ENCODE measurements at regions not wholly inside any gene's neighbourhood (a gene's known extent, or its start where the extent isn't known, plus 50 kb on each side); places are given as distances from the start of the nearest gene placed in this dataset.

- no peak for TF ChIP-seq CTCF (IDR thresholded peaks at IDR 0.05)
- TF ChIP-seq EP300 (IDR thresholded peaks at IDR 0.05): no peak
Measured at GRCh38 chr13:31072041-31072440, 89.7 kb downstream of the HSPH1 start.
